A204.1 (cell line): ENCODE measurements at regions not wholly inside any gene's neighbourhood (a gene's known extent, or its start where the extent isn't known, plus 50 kb on each side); places are given as distances from the start of the nearest gene placed in this dataset.
"Not testable (repeated sequence)": the region's sequence is repeated elsewhere in the genome, so short reads cannot be mapped to it uniquely, and the experiment has no call there.

Experiments used
- FAIRE-seq: peaks from 2 replicates; lab custom pipeline; 2012; peaks lifted over from hg19 to GRCh38; lab: Jason Lieb, UNC

DNA sequence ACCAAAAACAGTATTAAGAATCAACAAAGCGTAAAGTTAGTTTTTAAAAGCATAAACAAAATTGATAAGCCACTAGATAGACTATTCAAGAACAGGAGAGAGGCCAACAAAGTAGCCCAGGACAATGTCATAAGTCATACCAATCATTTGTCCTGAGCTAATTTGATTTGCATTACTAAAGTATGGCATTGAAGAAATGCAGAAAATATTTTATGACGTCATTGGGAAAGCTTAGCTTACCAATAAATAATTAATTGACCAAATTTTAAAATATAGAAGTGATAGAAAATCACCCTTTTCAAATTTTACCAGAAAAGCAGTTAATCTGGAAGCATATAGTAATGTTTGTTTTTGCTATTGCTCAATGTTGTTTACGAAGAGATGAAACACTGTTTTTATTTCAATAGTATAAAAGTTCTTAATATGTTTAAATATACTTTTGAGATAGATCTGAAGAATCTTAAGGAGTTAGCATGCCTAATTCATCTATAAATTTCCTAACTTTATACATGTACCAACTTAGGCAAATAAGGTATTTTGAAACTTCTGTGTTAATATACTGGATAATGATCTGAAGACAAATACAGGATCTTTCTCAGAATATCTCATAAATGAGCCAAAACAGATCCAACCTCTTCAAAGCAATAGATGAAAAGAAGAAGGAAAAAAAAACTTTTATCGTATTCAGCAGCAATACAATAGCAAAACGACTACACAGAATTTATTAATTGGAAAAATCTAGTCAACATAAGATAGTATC is 1118.5 kb downstream of the SLC16A7 start:
- FAIRE-seq = no peak

DNA sequence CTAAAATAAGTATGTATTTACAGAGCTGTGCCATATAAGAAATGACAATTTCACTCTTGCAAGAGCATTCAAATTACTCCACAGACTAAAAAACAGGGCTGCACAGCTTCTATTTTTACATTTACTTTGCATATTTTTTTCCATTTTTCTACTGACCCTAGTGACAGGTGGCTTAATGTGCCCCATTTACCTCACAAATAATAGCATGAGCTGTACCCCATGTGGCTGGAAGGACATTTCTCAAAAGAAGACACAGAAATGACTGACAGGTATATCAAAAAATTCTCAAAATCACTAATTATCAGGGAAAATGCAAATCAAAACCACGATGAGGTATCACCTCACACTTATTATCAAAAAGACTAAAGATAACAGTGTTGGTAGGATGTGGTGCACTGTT is 1128.6 kb downstream of the SLC16A7 start:
- no peak for FAIRE-seq

DNA sequence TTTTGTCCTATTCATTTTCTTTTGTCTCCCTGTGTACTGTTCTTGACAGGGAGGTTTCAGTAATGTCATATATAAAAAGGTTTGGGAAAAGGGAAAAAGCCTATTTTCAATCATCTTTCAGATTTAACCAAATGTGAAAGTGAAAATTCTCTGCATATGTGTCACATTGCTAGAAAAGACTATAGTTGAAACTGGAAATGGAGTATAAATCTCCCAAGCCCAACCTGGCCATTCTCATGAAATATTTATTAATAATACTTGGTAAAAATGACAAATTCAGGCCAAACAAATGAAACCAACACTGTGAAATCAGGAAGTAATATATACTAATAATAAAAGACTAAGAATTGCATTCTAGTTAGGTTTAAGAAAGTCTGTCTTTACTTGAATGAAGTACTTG is 1129.2 kb downstream of the SLC16A7 start:
- FAIRE-seq = no peak

DNA sequence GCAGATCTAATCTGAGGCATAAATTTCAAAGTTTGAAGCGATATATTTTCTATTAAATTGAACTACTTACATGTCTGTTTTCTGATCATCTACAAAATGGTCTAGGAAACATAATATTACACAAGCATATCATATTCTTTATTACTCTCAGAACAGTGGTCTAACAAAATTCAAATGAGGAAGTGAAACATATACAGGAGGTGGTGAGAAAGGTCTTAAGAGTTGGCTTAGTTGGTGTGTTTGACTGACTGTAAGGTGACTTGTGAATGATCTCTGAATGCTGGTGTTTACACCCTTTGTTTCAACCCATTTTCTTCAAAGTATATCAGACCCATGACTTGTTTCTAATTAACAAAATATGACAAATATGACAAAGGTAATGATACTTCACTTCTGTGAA is 1156.8 kb downstream of the SLC16A7 start:
- no peak for FAIRE-seq

DNA sequence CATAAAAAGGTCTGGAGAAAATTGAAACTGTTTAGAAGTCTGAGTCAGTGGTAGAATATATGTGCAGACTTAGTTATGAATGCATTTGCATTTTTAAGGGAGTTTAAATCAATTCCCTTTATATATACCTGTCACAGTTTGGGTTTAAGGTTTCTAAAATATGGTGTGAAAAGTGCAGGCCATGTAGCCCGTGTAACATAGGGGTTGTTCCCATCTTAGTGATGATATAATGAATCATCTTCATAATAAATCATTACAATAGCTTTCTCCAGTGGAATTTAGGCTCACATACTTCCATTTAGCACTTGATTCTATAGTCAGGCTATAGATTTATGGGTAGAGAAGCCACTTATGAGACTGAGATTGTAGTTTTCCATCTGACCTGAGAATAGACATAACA is 1162.4 kb downstream of the SLC16A7 start:
- no peak for FAIRE-seq

DNA sequence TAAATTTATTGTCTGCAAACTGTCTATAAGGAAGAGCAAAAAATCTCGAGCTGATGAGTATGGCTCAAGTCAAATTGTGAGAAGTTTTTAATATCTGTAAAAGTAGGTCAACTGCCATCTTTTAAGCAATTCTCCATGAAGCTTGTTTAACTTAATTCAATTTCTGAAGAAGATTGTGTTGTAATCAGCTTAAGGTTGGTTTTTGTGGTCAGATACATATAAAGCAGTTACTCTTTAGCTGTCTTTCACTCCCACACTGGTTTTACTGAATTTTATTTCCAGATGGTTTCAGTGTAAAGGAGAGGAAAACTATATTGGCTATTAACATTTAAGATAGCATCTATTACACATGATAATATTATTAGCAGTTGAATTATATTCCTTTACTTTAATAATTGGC is 1165.1 kb downstream of the SLC16A7 start:
- FAIRE-seq = no peak

DNA sequence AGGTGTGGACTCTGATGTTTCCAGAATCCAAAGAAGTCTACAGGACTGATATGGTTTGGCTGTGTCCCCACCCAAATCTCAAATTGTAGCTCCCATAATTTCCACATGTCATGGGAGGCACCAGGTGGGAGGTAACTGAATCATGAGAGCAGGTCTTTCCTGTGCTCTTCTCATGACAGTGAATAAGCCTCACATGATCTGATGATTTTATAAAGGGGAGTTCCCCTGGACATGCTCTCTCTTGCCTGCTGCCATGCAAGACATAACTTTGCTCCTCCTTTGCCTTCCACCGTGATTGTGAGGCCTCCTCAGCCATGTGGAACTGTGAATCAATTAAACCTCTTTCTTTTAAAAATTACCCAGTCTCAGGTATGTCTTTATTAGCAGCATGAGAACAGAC is 1205.3 kb downstream of the SLC16A7 start:
- FAIRE-seq = not testable (repeated sequence)

DNA sequence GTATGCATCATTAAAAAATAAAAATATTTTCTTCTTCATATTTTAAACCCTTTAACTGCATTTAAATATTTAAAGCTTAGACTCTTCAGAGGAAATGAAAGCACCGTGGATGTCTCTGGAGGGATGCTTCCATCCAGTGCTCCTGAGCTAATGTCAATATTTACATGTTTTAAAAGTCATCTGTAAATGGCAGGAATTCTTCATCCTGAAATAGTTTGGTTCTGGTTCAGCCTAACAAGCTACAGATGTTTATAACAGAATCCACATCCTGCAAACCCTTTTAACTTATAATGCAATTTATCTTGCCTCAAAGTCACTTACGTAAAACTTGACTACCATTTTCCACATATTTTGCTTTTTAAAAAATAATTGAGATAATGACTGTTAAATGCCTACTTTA is 1207.3 kb downstream of the SLC16A7 start:
- FAIRE-seq = no peak

DNA sequence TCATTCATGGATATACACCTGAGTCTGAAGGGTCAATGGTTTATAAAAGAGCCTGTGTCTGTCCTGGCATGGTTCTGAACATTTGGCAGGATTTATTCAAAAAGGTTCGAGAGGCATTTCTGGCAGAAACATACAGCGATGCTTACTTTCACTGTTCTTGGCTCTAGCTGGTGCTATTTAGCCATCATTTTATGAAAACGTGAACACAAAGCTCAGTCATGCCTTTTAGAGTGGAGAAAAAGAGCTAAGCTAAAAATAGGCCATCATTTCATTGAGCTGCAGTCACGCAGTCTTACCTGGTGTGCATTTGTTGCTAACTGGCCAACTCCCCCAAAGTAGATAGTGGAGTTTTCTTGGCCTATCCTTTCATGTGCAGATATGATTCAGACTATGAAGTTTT is 1209.5 kb downstream of the SLC16A7 start:
- no peak for FAIRE-seq

DNA sequence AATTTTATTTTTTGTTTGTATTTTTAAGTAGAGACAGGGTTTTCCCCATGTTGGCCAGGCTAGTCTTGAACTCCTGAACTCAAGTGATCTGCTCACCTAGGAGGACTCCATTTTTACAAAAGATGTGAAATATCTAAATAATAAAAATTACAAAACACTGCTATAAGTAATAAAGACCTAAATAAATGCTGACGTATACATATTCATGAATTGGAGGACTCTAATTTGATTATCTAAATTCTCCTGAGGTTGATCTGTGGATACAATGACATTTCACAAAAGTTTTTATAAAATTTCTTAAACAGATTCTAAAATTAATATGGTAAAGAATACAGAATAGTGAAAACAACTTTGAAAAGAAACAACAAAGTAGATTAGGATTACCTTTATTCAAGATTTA is 1224.0 kb downstream of the SLC16A7 start:
- FAIRE-seq = no peak

DNA sequence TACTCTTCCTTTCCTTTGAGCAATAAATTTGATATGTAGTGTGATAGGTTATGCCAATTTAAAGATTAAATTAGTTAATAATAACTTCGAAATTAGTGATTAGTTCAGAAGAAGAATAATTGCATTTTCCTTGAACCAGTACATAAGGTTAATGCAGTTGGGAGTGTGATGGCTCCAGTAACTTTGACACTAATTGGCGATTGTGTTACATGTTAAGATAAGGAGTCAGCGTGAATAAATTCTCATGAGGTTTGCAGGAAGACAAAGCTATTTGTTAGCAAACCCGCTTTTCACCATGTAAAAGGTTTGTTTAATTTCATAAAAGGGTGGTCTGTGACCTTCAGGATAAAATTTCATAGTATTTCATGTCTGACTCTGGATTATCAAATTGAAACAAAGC is 1226.8 kb downstream of the SLC16A7 start:
- no peak for FAIRE-seq

DNA sequence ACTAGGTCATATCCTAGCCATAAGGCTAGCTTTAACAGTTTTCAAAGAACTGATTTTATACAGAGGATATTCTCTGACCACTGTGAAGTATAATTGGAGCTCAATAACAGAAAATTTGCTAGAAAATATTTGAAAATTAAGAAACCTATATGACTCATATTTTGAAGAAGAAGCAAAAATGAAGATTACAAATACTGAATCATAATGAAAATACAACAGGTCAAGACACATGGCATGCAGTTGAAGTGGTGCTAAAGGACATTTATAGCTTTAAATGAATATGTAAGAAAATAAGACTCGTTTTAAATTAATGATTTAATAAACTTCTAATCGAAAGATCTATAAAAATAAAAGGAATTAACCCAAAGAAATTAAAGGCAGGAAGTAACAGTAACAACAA is 1234.6 kb downstream of the SLC16A7 start:
- FAIRE-seq = peak; percentile 62

DNA sequence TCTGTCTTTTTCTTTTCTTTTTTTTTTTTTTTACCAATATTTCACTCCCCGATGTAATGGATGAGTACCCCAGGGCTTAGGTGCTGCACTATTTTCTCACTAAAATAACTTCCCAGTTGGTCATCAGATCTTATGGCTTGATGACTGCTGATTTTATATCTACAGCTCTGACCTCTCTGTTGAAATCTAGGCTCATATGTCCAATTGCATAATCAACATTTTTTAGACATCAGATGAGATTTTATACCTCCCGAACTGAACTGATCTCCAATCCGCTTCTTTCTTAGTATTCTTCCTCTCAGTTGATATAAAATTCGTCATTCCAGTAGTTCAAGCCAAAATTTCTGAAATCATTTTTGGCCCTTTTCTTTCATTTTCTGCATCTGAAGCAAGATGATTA is 1236.5 kb downstream of the SLC16A7 start:
- FAIRE-seq = no peak

DNA sequence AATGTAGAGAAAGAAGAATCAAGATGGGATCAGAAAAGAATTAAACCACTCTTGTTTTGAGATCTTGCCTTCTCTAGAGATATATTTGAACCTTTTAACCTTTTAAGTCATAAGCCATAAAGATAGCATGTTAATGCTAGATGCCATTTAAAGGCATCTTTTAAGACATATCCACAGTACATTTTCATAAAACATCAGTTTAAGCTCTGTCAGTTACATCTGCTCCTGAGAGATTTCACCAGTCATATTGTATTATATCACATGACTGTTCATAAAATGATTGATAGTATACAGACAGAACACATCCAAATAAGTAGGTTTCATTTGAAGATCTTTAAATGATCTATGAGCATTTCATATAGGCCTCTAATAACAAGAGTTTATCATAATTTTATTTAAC is 1238.5 kb downstream of the SLC16A7 start:
- no peak for FAIRE-seq

DNA sequence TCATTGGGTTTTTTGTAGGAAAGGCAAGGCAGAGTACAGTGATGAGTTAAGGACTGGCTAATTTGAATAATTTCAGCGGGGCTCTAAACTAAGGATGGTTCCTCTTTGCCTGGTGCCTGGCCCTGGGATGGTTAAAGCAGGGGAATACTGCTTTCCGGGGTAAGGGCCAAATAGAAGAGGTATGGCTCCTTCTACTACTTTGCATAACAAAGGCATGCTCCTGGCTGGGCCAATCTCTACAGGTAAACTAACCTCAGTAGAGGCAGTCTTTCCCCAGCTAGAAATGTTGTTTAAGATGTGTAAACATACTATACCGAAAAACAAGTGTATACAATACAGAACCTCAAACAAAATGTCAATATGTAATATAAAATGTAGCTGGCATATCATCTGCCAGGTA is 1239.0 kb downstream of the SLC16A7 start:
- no peak for FAIRE-seq

DNA sequence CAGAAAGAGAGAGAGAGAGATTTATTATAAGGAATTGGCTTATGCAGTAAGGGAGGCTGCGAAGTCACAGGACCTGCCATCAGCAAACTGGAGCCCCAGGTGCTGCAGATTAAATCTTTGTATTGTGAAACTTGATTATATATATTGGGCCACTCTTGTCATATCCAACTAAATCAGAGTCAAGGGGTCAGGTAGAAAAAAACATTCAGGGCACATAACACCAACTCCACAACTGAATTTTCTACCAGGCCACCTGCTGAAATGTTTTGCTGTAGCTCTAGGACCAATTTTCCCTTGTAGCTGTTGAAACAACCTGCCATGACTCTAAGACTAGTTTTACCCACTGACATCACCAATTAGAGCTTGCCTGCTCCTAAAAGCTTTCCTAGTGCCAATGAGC is 1240.8 kb downstream of the SLC16A7 start:
- FAIRE-seq = no peak

DNA sequence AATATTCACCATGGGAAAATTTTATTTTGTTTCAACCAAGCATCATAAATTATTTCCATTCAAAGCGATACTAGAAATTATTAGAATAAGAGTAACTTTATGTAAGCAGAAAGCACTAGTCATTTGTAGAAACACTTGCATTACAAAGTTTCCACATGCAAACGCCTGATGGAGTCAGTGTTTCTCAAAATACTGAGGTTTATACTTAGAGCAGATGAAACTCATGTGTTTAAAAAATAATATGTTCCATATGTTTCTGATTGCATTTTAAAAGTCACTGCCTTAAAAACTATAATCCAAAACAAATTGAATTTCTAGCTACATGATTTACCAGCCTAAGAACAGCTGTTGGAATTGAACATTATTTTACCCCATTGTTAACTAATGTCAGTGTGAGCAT is 1246.4 kb downstream of the SLC16A7 start:
- FAIRE-seq = no peak

DNA sequence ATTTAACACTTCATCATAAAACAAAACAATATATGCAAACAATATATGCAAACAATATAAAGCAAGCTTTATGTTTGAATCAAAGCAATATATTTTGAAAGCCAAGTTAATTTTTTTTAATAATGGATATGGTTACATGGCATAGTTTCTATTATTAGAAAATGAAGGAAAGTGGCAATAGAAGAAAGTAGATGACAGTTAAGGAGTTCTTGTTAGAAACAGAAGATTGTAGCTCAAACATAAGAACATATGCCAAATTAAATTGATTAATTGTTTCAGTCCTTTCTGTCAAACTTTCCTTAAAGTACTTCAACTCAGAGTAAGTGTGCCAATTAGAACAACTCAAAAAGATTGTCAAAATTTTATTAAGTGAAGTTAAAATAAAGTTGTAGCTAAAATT is 1248.3 kb downstream of the SLC16A7 start:
- FAIRE-seq = no peak

DNA sequence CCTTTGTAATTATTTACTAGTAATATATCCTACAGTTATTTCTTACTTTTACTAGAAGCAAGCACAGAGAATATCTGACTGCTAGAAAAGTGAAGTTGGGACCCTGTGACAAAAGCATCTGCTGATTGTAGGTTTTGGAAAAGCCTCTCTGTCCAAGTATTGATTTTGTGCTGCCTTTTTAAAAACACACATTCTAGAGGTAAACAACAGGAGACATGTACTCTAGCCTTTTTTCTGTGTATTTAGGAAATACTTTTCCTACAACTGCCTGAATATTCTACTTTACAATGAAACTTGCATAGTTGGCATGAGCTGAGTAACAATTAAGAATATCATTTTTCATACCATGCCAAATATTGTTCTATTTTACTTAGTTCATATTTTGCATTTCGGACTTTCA is 1249.0 kb downstream of the SLC16A7 start:
- FAIRE-seq = no peak

DNA sequence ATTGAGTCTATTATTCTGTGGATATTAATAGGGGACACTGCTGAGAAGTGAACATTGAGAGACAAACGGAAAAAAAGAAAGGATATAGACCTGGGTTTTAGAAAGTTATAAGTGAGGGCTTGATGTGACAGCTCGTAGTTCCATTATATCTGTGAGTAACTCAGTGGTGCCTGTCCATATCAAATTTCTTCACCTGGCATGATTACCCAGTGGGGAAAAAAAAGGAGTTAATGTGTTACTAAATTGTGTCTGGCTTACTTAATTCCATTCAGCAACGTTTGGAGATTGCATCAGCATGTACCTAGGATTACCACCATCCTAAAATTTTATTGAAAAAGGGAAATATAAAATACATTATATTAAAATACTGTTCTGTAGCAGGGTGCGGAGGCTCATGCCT is 1249.9 kb downstream of the SLC16A7 start:
- FAIRE-seq = no peak

DNA sequence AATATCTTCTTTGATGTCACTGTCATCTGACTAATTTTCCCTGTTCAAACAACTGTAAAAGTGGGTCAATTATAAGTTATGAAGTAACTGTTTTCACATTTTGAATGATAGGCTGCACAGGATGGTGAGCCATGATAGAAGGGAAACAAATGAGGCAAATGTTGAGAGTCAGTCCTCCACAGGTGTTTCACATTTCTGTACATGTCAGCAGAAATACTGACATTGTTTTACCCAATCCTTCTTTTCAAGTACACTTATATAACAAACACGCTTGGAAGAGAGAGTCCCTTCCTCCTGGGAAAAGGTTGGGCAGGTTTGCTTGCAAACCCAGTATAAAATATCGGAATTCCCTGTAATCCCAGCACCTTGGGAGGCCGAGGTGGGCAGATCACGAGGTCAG is 1251.5 kb downstream of the SLC16A7 start:
- FAIRE-seq = no peak

DNA sequence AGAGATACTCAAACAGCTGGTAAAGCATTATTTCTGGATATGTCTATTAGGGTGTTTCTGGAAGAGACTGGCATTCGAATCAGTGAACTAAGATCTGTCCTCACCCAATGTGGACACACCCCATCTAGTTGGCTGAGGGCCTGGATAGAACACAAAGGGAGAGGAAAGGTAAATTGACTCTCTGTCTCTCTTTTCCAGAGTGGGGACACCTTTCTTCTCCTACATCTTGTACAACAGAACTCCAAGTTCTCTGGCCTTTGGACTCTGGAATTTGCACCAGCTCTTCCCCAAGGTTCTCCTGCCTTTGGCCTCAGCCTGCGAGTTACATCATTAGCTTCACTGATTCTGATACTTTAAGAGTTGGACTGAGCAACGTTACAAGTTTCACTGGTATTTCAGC is 1253.9 kb downstream of the SLC16A7 start:
- FAIRE-seq = no peak

DNA sequence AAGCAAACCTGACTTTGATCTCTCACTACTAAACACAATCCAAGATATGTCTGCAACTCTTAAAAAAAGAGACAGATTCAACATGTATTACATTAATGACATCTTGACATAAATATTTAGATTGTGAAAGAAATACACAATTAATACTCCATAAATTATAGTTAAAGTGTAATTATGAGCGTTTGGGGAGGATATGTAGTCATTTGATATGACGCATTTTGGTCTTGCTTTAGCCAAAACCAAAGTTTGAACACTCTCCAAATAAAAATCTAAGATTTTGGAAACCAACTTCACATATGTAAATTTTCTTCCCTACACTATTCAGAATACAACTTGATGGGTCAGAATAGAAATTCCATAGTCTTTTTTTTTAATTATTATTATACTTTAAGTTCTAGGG is 1257.6 kb downstream of the SLC16A7 start:
- FAIRE-seq = no peak

DNA sequence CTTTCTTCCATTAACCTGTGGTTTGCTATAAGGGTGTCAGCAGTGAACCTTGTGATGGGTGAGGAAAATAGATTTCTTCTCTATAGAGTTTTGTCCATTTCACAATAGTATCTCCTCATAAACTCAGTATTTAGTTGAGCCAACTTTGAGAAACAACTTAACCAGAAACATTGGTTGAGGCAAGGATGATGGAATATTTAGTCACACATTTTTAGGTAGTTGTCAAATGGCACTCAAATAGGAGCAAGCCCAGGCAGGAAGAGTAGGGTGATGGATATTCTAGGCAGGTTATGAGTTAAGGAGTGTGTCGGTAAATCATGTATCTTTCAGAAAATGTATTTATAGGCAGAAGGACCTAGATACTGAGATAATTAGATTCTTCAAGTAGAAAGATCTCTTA is 1267.6 kb downstream of the SLC16A7 start:
- no peak for FAIRE-seq

DNA sequence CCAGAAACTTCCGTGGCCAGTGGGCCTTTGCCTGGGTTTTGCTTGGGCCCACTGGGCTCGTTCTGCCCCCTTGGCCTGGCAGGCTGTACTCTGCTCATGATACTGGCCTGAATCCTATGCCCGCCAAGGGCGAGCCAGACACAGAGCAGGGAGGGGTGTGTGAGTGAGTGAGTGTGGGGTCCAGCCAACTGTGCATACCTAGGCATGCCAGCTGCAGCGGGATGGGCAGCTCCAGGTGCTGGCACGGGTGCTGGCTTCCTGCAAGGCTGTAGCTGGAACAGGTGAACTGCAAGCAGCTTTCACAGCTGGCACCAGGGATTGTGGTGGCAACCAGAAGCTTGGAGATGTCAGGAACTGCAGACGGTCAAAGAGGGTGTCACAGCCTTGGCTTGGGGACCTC is 1276.4 kb downstream of the SLC16A7 start:
- no peak for FAIRE-seq
